ENCODE measurements at regions not wholly inside any gene's neighbourhood (a gene's known extent, or its start where the extent isn't known, plus 50 kb on each side); places are given as distances from the start of the nearest gene placed in this dataset.

- Histone ChIP-seq H3K4me2 (no peak overlapping the region), H3K27ac (no peak overlapping the region), H3K27me3 (peaks cover 45% of the 10 kb centered on the region), H3K4me3 (no peak overlapping the region), H3K9me3 (no peaks in the 10 kb centered on the region), H3K9ac (no peak overlapping the region), H3K4me1 (no peaks in the 10 kb centered on the region), H4K20me1 (no peaks in the 10 kb centered on the region), H3K36me3 (no peaks in the 10 kb centered on the region)
- no peak for TF ChIP-seq Cebpa-rat (IDR thresholded peaks at IDR 0.05)
Observed at GRCh38 chrX:14300376-14300775, 229.0 kb upstream of the GLRA2 start.

- Histone ChIP-seq H4K20me1 (no peaks in the 10 kb centered on the region), H3K36me3 (no peaks in the 10 kb centered on the region), H3K4me3 (no peak overlapping the region)
Observed at GRCh38 chrX:14295426-14295825, 233.9 kb upstream of the GLRA2 start.

GRCh38 chrX:14291666-14292500, 237.5 kb upstream of the GLRA2 start:
- Histone ChIP-seq H3K4me2 (no peak overlapping the region), H3K9me3 (no peaks in the 10 kb centered on the region), H4K20me1 (no peaks in the 10 kb centered on the region), H3K4me1 (no peaks in the 10 kb centered on the region), H3K9ac (no peak overlapping the region), H3K4me3 (no peak overlapping the region), H3K27me3 (peaks cover 55% of the 10 kb centered on the region), H3K27ac (no peak overlapping the region), H3K36me3 (no peaks in the 10 kb centered on the region)
- no peak for TF ChIP-seq Cebpa-rat (IDR thresholded peaks at IDR 0.05)

More at GRCh38 chrX:14295426-14295825, 233.9 kb upstream of the GLRA2 start:
- Histone ChIP-seq H3K4me2 (no peak overlapping the region), H3K9me3 (no peaks in the 10 kb centered on the region), H3K4me1 (no peaks in the 10 kb centered on the region), H3K9ac (no peak overlapping the region), H3K27me3 (peaks cover 76% of the 10 kb centered on the region), H3K27ac (no peak overlapping the region)
- TF ChIP-seq Cebpa-rat (IDR thresholded peaks at IDR 0.05): no peak

- Histone ChIP-seq H3K4me3 (no peak overlapping the region), H3K9ac (no peak overlapping the region), H3K27me3 (peaks cover 41% of the 10 kb centered on the region), H3K4me1 (no peaks in the 10 kb centered on the region), H3K36me3 (no peaks in the 10 kb centered on the region), H4K20me1 (no peaks in the 10 kb centered on the region), H3K4me2 (no peak overlapping the region), H3K9me3 (no peaks in the 10 kb centered on the region), H3K27ac (no peak overlapping the region)
- TF ChIP-seq Cebpa-rat (IDR thresholded peaks at IDR 0.05): no peak
Observed at GRCh38 chrX:14290335-14290734, 239.0 kb upstream of the GLRA2 start.

GRCh38 chrX:14274691-14275090, 245.0 kb upstream of the GEMIN8 start:
- no peak for TF ChIP-seq Cebpa-rat (IDR thresholded peaks at IDR 0.05)
- Histone ChIP-seq H3K9ac (no peak overlapping the region), H3K27ac (no peak overlapping the region), H4K20me1 (no peaks in the 10 kb centered on the region), H3K4me3 (no peak overlapping the region), H3K9me3 (peaks cover 15% of the 10 kb centered on the region), H3K27me3 (peaks cover 75% of the 10 kb centered on the region), H3K4me1 (no peaks in the 10 kb centered on the region), H3K36me3 (no peaks in the 10 kb centered on the region), H3K4me2 (no peak overlapping the region)

GRCh38 chrX:14267216-14267615, 237.5 kb upstream of the GEMIN8 start:
- no peak overlapping the region for H3K9ac ChIP-seq
- H3K27me3 ChIP-seq: peaks cover 76% of the 10 kb centered on the region
- H3K36me3 ChIP-seq: no peaks in the 10 kb centered on the region
- no peaks in the 10 kb centered on the region for H3K4me1 ChIP-seq
- no peaks in the 10 kb centered on the region for H3K9me3 ChIP-seq
- no peak overlapping the region for H3K27ac ChIP-seq
- H3K4me2 ChIP-seq: no peak overlapping the region
- no peak for TF ChIP-seq Cebpa-rat (IDR thresholded peaks at IDR 0.05)
- no peaks in the 10 kb centered on the region; the same call in 1 of the 2 replicates for H4K20me1 ChIP-seq
- no peak overlapping the region for H3K4me3 ChIP-seq

- Histone ChIP-seq H3K27me3 (peaks cover 77% of the 10 kb centered on the region), H3K9ac (no peak overlapping the region), H3K4me3 (no peak overlapping the region), H3K36me3 (no peaks in the 10 kb centered on the region), H3K4me2 (no peak overlapping the region), H3K27ac (no peak overlapping the region), H3K9me3 (no peaks in the 10 kb centered on the region), H4K20me1 (no peaks in the 10 kb centered on the region; the same call in 1 of the 2 replicates), H3K4me1 (no peaks in the 10 kb centered on the region)
- no peak for TF ChIP-seq Cebpa-rat (IDR thresholded peaks at IDR 0.05)
Observed at GRCh38 chrX:14266705-14267104, 237.0 kb upstream of the GEMIN8 start.

GRCh38 chrX:14243823-14244222, 214.1 kb upstream of the GEMIN8 start:
- Histone ChIP-seq H3K27me3 (peaks cover 93% of the 10 kb centered on the region), H3K36me3 (no peaks in the 10 kb centered on the region), H3K4me3 (no peak overlapping the region), H3K9me3 (no peaks in the 10 kb centered on the region; the same call in 1 of the 2 replicates), H3K4me1 (no peaks in the 10 kb centered on the region), H3K4me2 (no peak overlapping the region), H3K27ac (no peak overlapping the region), H4K20me1 (no peaks in the 10 kb centered on the region), H3K9ac (no peak overlapping the region)
- TF ChIP-seq Cebpa-rat (IDR thresholded peaks at IDR 0.05): no peak

GRCh38 chrX:14235004-14235403, 205.3 kb upstream of the GEMIN8 start:
- peaks cover 85% of the 10 kb centered on the region for H3K27me3 ChIP-seq
- no peaks in the 10 kb centered on the region for H3K36me3 ChIP-seq
- H3K4me2 ChIP-seq: no peak overlapping the region
- no peaks in the 10 kb centered on the region for H3K4me1 ChIP-seq
- no peaks in the 10 kb centered on the region; the same call in 1 of the 2 replicates for H4K20me1 ChIP-seq
- H3K27ac ChIP-seq: no peak overlapping the region
- TF ChIP-seq Cebpa-rat (IDR thresholded peaks at IDR 0.05): no peak
- no peaks in the 10 kb centered on the region for H3K9me3 ChIP-seq
- no peak overlapping the region for H3K9ac ChIP-seq
- H3K4me3 ChIP-seq: no peak overlapping the region

GRCh38 chrX:14232688-14233087, 203.0 kb upstream of the GEMIN8 start:
- Histone ChIP-seq H3K9me3 (peaks cover 6% of the 10 kb centered on the region; the same call in 1 of the 2 replicates), H3K4me3 (no peak overlapping the region), H3K4me1 (no peaks in the 10 kb centered on the region), H3K27ac (no peak overlapping the region), H3K9ac (no peak overlapping the region), H4K20me1 (no peaks in the 10 kb centered on the region; the same call in 1 of the 2 replicates), H3K27me3 (peaks cover 77% of the 10 kb centered on the region), H3K4me2 (no peak overlapping the region), H3K36me3 (no peaks in the 10 kb centered on the region)
- TF ChIP-seq Cebpa-rat (IDR thresholded peaks at IDR 0.05): no peak
